GM23338 (cell line): ENCODE measurements at regions not wholly inside any gene's neighbourhood (a gene's known extent, or its start where the extent isn't known, plus 50 kb on each side); places are given as distances from the start of the nearest gene placed in this dataset.

ENCODE experiments used
- ATAC-seq: fragments of 200-7000 bp; cut with Tn5 transposase; 3 replicates; pipeline ENCODE4 v1.9.1; 2020
- DNase-seq: peaks from one replicate; pipeline ENCODE4 v3.0.0-alpha.2; 2015; ENCODE audit warnings: low spot score
- H2AFZ ChIP-seq: fragments of 200-600 bp; sonication (generic); 2 replicates; pipeline ENCODE4 v1.8.0; 2016; ENCODE audit warnings: antibody characterized with exemption, mild to moderate bottlenecking, moderate library complexity
- H3F3A ChIP-seq: fragments of 200-600 bp; sonication (generic); replicated peaks from 2 replicates; pipeline ENCODE4 v1.8.0; 2017; ENCODE audit warnings: antibody characterized with exemption, mixed run types, low read depth
- H3K27ac ChIP-seq: fragments of 200-600 bp; sonication (generic); 2 replicates; pipeline ENCODE4 v1.6.1; 2016; ENCODE audit warnings: low read depth
- H3K27me3 ChIP-seq: fragments of 200-600 bp; sonication (generic); 2 replicates; pipeline ENCODE4 v1.8.0; 2016; ENCODE audit warnings: mild to moderate bottlenecking, mixed run types, moderate library complexity; ENCODE audit not compliant: insufficient read depth
- H3K36me3 ChIP-seq: fragments of 200-600 bp; sonication (generic); 2 replicates; pipeline ENCODE4 v1.8.0; 2016; ENCODE audit warnings: mild to moderate bottlenecking; ENCODE audit not compliant: insufficient read depth
- H3K4me1 ChIP-seq: fragments of 200-600 bp; sonication (generic); 2 replicates; pipeline ENCODE4 v1.8.0; 2016; ENCODE audit warnings: mild to moderate bottlenecking, moderate library complexity; ENCODE audit not compliant: insufficient read depth
- H3K4me2 ChIP-seq: fragments of 200-600 bp; sonication (generic); 2 replicates; pipeline ENCODE4 v1.7.1; 2017; ENCODE audit warnings: mixed run types
- H3K4me3 ChIP-seq: fragments of 200-600 bp; sonication (generic); 2 replicates; pipeline ENCODE4 v1.6.1; 2016; ENCODE audit warnings: mixed run types
- H3K79me2 ChIP-seq: fragments of 200-600 bp; sonication (generic); replicated peaks from 2 replicates; pipeline ENCODE4 v1.8.0; 2017; ENCODE audit warnings: mild to moderate bottlenecking; ENCODE audit not compliant: insufficient read depth
- H3K9me2 ChIP-seq: fragments of 200-600 bp; sonication (generic); 2 replicates; pipeline ENCODE4 v1.8.0; 2017; ENCODE audit not compliant: insufficient read depth
- H4K20me1 ChIP-seq: fragments of 200-600 bp; sonication (generic); replicated peaks from 2 replicates; pipeline ENCODE4 v1.8.0; 2017; ENCODE audit warnings: mild to moderate bottlenecking; ENCODE audit not compliant: insufficient read depth
- H3K27ac Mint-ChIP-seq: 2 replicates; pipeline ENCODE4 v1.8.0; 2020; ENCODE audit warnings: inconsistent platforms, mild to moderate bottlenecking, moderate library complexity, mixed read lengths
- H3K27me3 Mint-ChIP-seq: 3 replicates; pipeline ENCODE4 v1.8.0; 2022; ENCODE audit warnings: low read depth, mild to moderate bottlenecking, moderate library complexity, mixed read lengths, inconsistent platforms; ENCODE audit not compliant: insufficient read depth, poor library complexity
- H3K36me3 Mint-ChIP-seq: 3 replicates; pipeline ENCODE4 v1.8.0; 2021; ENCODE audit warnings: low read depth, mild to moderate bottlenecking, inconsistent platforms, moderate library complexity, mixed read lengths
- H3K4me1 Mint-ChIP-seq: 3 replicates; pipeline ENCODE4 v1.8.0; 2020; ENCODE audit warnings: mild to moderate bottlenecking, inconsistent platforms, mixed read lengths
- H3K4me3 Mint-ChIP-seq: 3 replicates; pipeline ENCODE4 v1.8.0; 2021; ENCODE audit warnings: moderate library complexity, mild to moderate bottlenecking, inconsistent platforms, mixed read lengths
- H3K9me3 Mint-ChIP-seq: 3 replicates; pipeline ENCODE4 v1.8.0; 2020; ENCODE audit warnings: moderate library complexity, mild to moderate bottlenecking, inconsistent platforms, mixed read lengths
- CREB1 ChIP-seq: fragments of 250-450 bp; sonication (Bioruptor Pico); IDR thresholded peaks from 2 replicates; pipeline ENCODE4 v1.5.0; 2020; ENCODE audit warnings: low read depth, mild to moderate bottlenecking, moderate library complexity
- CTCF ChIP-seq, 2 experiments: fragments of 200-600 bp in 1 of 2; sonication (generic) in 1 of 2; conservative IDR thresholded peaks; 2 replicates each; pipeline versions ENCODE4 v1.5.1 to v1.6.1; 2016 to 2017; ENCODE audit warnings: antibody characterized with exemption in 2 of 2, low read depth in 2 of 2, mild to moderate bottlenecking in 2 of 2, moderate library complexity in 1 of 2
- ETS1 ChIP-seq: IDR thresholded peaks from 2 replicates; pipeline ENCODE4 v1.6.1; 2016; ENCODE audit warnings: antibody characterized with exemption
- EZH2 ChIP-seq: fragments of 200-600 bp; sonication (generic); IDR thresholded peaks from one replicate; pipeline ENCODE4 v1.8.0; 2017; ENCODE audit warnings: antibody characterized with exemption, mild to moderate bottlenecking, low read depth; ENCODE audit not compliant: unreplicated experiment
- EZH2phosphoT487 ChIP-seq: fragments of 200-600 bp; sonication (generic); IDR thresholded peaks from one replicate; pipeline ENCODE4 v1.8.1; 2018; ENCODE audit warnings: antibody characterized with exemption; ENCODE audit not compliant: unreplicated experiment
- POLR2AphosphoS5 ChIP-seq: IDR thresholded peaks from 2 replicates; pipeline ENCODE4 v1.6.1; 2016; ENCODE audit warnings: antibody characterized with exemption, low read depth
- REST ChIP-seq: IDR thresholded peaks from one replicate; pipeline ENCODE4 v1.6.1; 2018; ENCODE audit warnings: antibody characterized with exemption; ENCODE audit not compliant: unreplicated experiment
- STAT1 ChIP-seq: IDR thresholded peaks from one replicate; pipeline ENCODE4 v1.6.1; 2016; ENCODE audit warnings: antibody characterized with exemption; ENCODE audit not compliant: unreplicated experiment
- ZNF114 ChIP-seq: fragments of 250-450 bp; sonication (Bioruptor Pico); IDR thresholded peaks from 2 replicates; pipeline ENCODE4 v1.5.0; 2020; ENCODE audit warnings: mild to moderate bottlenecking, moderate library complexity
- ZNF331 ChIP-seq: fragments of 250-450 bp; sonication (Bioruptor Pico); IDR thresholded peaks from 2 replicates; pipeline ENCODE4 v1.5.0; 2020; ENCODE audit warnings: low read depth, mild to moderate bottlenecking, moderate library complexity
- ZNF462 ChIP-seq: fragments of 250-450 bp; sonication (Bioruptor Pico); IDR thresholded peaks from 2 replicates; pipeline ENCODE4 v1.5.0; 2020; ENCODE audit warnings: mild to moderate bottlenecking, moderate library complexity

GRCh38 chr4:187474238-187474637 is 521.3 kb upstream of the ZFP42 start (continued):
- TF ChIP-seq ETS1 (no peak), POLR2AphosphoS5 (no peak)

- Mint-ChIP-seq H3K27me3 (no peaks in the 10 kb centered on the region), H3K9me3 (no peaks in the 10 kb centered on the region), H3K36me3 (no peaks in the 10 kb centered on the region; the same call in 2 of the 3 replicates), H3K4me3 (no peak overlapping the region), H3K27ac (no peak overlapping the region), H3K4me1 (peaks cover 5% of the 10 kb centered on the region; the same call in 2 of the 3 replicates)
- no peaks in the 10 kb centered on the region for H3K79me2 ChIP-seq
- no peak overlapping the region for H3K27ac ChIP-seq
- H2AFZ ChIP-seq, result no peak overlapping the region
- no peak overlapping the region for H3K4me2 ChIP-seq
- ATAC-seq, result no peak
- H3K27me3 ChIP-seq, result no peaks in the 10 kb centered on the region
- DNase-seq, result no peak
- TF ChIP-seq REST (no peak), ZNF114 (no peak), POLR2AphosphoS5 (no peak), ZNF331 (no peak), ZNF462 (no peak), EZH2 (no peak), EZH2phosphoT487 (no peak), CTCF (conservative IDR thresholded peaks at IDR 0.05; ENCODE audit: low read depth in 2 of 2) (no peak), ETS1 (no peak), STAT1 (no peak), CREB1 (CRISPR knock-in tag) (no peak)
- H3F3A ChIP-seq, result no peaks in the 10 kb centered on the region
- H3K36me3 ChIP-seq, result no peaks in the 10 kb centered on the region
- H3K4me1 ChIP-seq, result no peaks in the 10 kb centered on the region
- no peaks in the 10 kb centered on the region for H4K20me1 ChIP-seq
- no peak overlapping the region for H3K4me3 ChIP-seq
- H3K9me2 ChIP-seq, result no peaks in the 10 kb centered on the region
Observed at GRCh38 chr4:187475901-187476300, 519.7 kb upstream of the ZFP42 start.
